ENCODE measurements at regions not wholly inside any gene's neighbourhood (a gene's known extent, or its start where the extent isn't known, plus 50 kb on each side); places are given as distances from the start of the nearest gene placed in this dataset.
A peak's percentile ranks its signal among the peaks of the same experiment; 100 is the strongest.
"Not testable (repeated sequence)": the region's sequence is repeated elsewhere in the genome, so short reads cannot be mapped to it uniquely, and the experiment has no call there.

GRCh38 chr15:56568466-56569167, 103.7 kb upstream of the MNS1 start:
- DNase-seq: no peak

- DNase-seq: no peak
These were observed 92.5 kb upstream of the MNS1 start for GRCh38 chr15:56557415-56557814.

- DNase-seq: no peak
These were observed 88.5 kb upstream of the MNS1 start for GRCh38 chr15:56553486-56553885.

- no peak for DNase-seq
These were observed 87.7 kb upstream of the MNS1 start for GRCh38 chr15:56552659-56553058.

GRCh38 chr15:56540570-56540969, 75.6 kb upstream of the MNS1 start:
- DNase-seq: not testable (repeated sequence)

- not testable (repeated sequence) for DNase-seq
These were observed 75.2 kb upstream of the MNS1 start for GRCh38 chr15:56540157-56540556.

GRCh38 chr15:56538901-56539545, 74.1 kb upstream of the MNS1 start:
- DNase-seq: no peak

- peak; percentile 56 for DNase-seq
These were observed 72.9 kb upstream of the MNS1 start for GRCh38 chr15:56537881-56538280.

GRCh38 chr15:56534728-56535127, 69.8 kb upstream of the MNS1 start:
- no peak for DNase-seq

GRCh38 chr15:56533731-56534403, 68.9 kb upstream of the MNS1 start:
- DNase-seq: no peak

- DNase-seq: no peak
These were observed 68.0 kb upstream of the MNS1 start for GRCh38 chr15:56532721-56533460.

- no peak for DNase-seq
These were observed 65.2 kb upstream of the MNS1 start for GRCh38 chr15:56530157-56530556.

GRCh38 chr15:56528136-56528535, 63.2 kb upstream of the MNS1 start:
- DNase-seq: no peak

- no peak for DNase-seq
These were observed 60.0 kb upstream of the MNS1 start for GRCh38 chr15:56524915-56525314.

GRCh38 chr15:56523521-56523920, 58.6 kb upstream of the MNS1 start:
- DNase-seq: no peak

GRCh38 chr15:56519000-56519399, 54.1 kb upstream of the MNS1 start:
- DNase-seq: no peak

Measured in CD4-positive, alpha-beta T cell treated with Interleukin-17A for 1 hour (primary cell).